Activated CD8-positive, alpha-beta T cell treated with anti-CD3 and anti-CD28 coated beads, Interleukin-2, amount 10 ng/mL, durations not matched to agents 7 days and 5 days (primary cell): ENCODE measurements at regions not wholly inside any gene's neighbourhood (a gene's known extent, or its start where the extent isn't known, plus 50 kb on each side); places are given as distances from the start of the nearest gene placed in this dataset.

Experiments
- ATAC-seq: fragments of 150-1000 bp; cut with Tn5 transposase; one replicate; pipeline ENCODE4 v1.10.0; 2021; ENCODE audit warnings: moderate library complexity
- CTCF ChIA-PET: fragments of 350-600 bp; sonication (Branson Sonifier 250); formaldehyde crosslinking; loops from one replicate; lab custom pipeline; 2021; ENCODE audit warnings: antibody characterized with exemption; lab: Charles Lee
- POLR2A ChIA-PET: fragments of 350-600 bp; sonication (Branson Sonifier 250); formaldehyde crosslinking; loops from one replicate; lab custom pipeline; 2021; ENCODE audit warnings: antibody characterized with exemption; lab: Charles Lee
- DNase-seq: peaks from one replicate; pipeline ENCODE4 v3.0.0-alpha.2; 2020
- H3K27ac Mint-ChIP-seq: one replicate; pipeline ENCODE4 v1.8.0; 2021; ENCODE audit warnings: mild to moderate bottlenecking, mixed read lengths
- H3K27me3 Mint-ChIP-seq: one replicate; pipeline ENCODE4 v1.8.0; 2021; ENCODE audit warnings: low read depth, mixed read lengths
- H3K36me3 Mint-ChIP-seq: one replicate; pipeline ENCODE4 v1.8.0; 2021; ENCODE audit warnings: low read depth, mixed read lengths
- H3K4me1 Mint-ChIP-seq: one replicate; pipeline ENCODE4 v1.8.0; 2021; ENCODE audit warnings: low read depth, mixed read lengths
- H3K4me3 Mint-ChIP-seq: one replicate; pipeline ENCODE4 v1.8.0; 2021; ENCODE audit warnings: mild to moderate bottlenecking, mixed read lengths
- H3K9me3 Mint-ChIP-seq: one replicate; pipeline ENCODE4 v1.8.0; 2022; ENCODE audit warnings: mixed read lengths; ENCODE audit not compliant: insufficient read depth

- ChIA-PET POLR2A (no interaction called here), CTCF (no interaction called here)
- no peaks in the 10 kb centered on the region for H3K9me3 Mint-ChIP-seq
- peaks cover 15% of the 10 kb centered on the region for H3K27me3 Mint-ChIP-seq
- no peak for ATAC-seq
- no peak overlapping the region for H3K4me3 Mint-ChIP-seq
- H3K36me3 Mint-ChIP-seq = no peaks in the 10 kb centered on the region
- no peaks in the 10 kb centered on the region for H3K4me1 Mint-ChIP-seq
- H3K27ac Mint-ChIP-seq = no peak overlapping the region
- DNase-seq = no peak
Measured at GRCh38 chr10:10958041-10958440, 59.6 kb upstream of the CELF2 start.

- no peak for DNase-seq
- Mint-ChIP-seq H3K27ac (no peak overlapping the region), H3K36me3 (no peaks in the 10 kb centered on the region), H3K27me3 (peaks cover 13% of the 10 kb centered on the region), H3K4me1 (no peaks in the 10 kb centered on the region), H3K4me3 (no peak overlapping the region), H3K9me3 (no peaks in the 10 kb centered on the region)
- POLR2A ChIA-PET = no interaction called here
- CTCF ChIA-PET = no interaction called here
- no peak for ATAC-seq
Measured at GRCh38 chr10:10959666-10960065, 58.0 kb upstream of the CELF2 start.

GRCh38 chr10:10960534-10960933, 57.1 kb upstream of the CELF2 start:
- no peaks in the 10 kb centered on the region for H3K9me3 Mint-ChIP-seq

GRCh38 chr10:10961072-10961471, 56.6 kb upstream of the CELF2 start:
- peaks cover 13% of the 10 kb centered on the region for H3K27me3 Mint-ChIP-seq
- no peaks in the 10 kb centered on the region for H3K9me3 Mint-ChIP-seq
- H3K27ac Mint-ChIP-seq = no peak overlapping the region
- no peaks in the 10 kb centered on the region for H3K4me1 Mint-ChIP-seq
- no peak for ATAC-seq
- CTCF ChIA-PET = no interaction called here
- POLR2A ChIA-PET = no interaction called here
- no peak overlapping the region for H3K4me3 Mint-ChIP-seq
- no peak for DNase-seq
- H3K36me3 Mint-ChIP-seq = no peaks in the 10 kb centered on the region

More at GRCh38 chr10:10960534-10960933, 57.1 kb upstream of the CELF2 start:
- Mint-ChIP-seq H3K4me3 (no peak overlapping the region), H3K27ac (no peak overlapping the region), H3K36me3 (no peaks in the 10 kb centered on the region), H3K27me3 (peaks cover 13% of the 10 kb centered on the region), H3K4me1 (no peaks in the 10 kb centered on the region)
- DNase-seq (no peak), ATAC-seq (no peak)
- CTCF ChIA-PET = no interaction called here
- POLR2A ChIA-PET = no interaction called here

- H3K4me3 Mint-ChIP-seq = no peak overlapping the region
- DNase-seq = no peak
- peaks cover 7% of the 10 kb centered on the region for H3K27me3 Mint-ChIP-seq
- no peaks in the 10 kb centered on the region for H3K9me3 Mint-ChIP-seq
- H3K4me1 Mint-ChIP-seq = no peaks in the 10 kb centered on the region
- no peak overlapping the region for H3K27ac Mint-ChIP-seq
- H3K36me3 Mint-ChIP-seq = no peaks in the 10 kb centered on the region
- ATAC-seq = no peak
- ChIA-PET CTCF (no interaction called here), POLR2A (no interaction called here)
Measured at GRCh38 chr10:10967029-10967428, 50.6 kb upstream of the CELF2 start.

- Mint-ChIP-seq H3K4me3 (no peak overlapping the region), H3K27me3 (peaks cover 12% of the 10 kb centered on the region), H3K36me3 (no peaks in the 10 kb centered on the region), H3K4me1 (no peaks in the 10 kb centered on the region), H3K27ac (no peak overlapping the region), H3K9me3 (no peaks in the 10 kb centered on the region)
- ATAC-seq = no peak
- no peak for DNase-seq
- ChIA-PET CTCF (no interaction called here), POLR2A (no interaction called here)
Measured at GRCh38 chr10:10967581-10968256, 50.0 kb upstream of the CELF2 start.
